HG03095 (cell line): ENCODE measurements at regions not wholly inside any gene's neighbourhood (a gene's known extent, or its start where the extent isn't known, plus 50 kb on each side); places are given as distances from the start of the nearest gene placed in this dataset.

Experiments used
- ATAC-seq: cut with Tn5 transposase; IDR thresholded peaks from one replicate; pipeline ENCODE4 v1.9.1; 2021; ENCODE audit warnings: moderate library complexity; ENCODE audit not compliant: unreplicated experiment

DNA sequence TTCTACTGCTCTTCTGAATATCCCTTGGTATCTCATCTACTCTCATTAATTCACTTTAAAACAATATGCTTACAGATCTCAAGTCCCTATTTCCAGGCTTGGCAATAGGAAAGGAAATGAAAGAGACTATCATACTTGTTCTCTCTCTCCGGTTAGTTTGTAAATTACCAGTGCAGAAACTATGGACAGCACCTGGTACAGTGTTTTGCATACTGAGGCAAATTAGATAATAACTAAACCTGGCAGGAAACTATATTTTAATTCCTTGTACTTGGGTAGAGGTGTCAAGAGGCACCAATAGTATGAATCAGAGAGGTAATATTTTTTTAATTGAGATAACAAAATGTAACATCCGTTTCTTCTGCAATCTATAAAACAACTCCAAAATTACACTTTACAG lies 97.7 kb upstream of the TMEM196 start:
- no peak for ATAC-seq

DNA sequence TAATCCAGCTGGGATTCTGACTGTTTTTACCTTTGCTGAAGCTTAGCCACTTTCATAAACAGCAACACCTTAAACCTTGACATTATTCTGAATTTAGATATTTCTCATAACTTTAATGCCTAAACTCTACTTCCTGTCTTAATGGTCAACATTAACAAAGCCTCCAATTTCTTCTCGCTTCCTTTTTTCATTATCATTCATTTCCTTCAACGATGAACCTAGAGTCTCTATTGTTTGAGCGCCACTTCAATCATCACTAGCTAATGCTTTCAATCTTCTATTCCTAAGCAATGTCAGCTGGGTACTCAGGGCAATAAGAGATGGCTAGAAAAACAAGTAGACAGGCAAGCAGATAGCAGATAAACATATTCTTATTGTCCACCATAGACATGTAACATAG lies 96.6 kb upstream of the TMEM196 start:
- no peak for ATAC-seq

DNA sequence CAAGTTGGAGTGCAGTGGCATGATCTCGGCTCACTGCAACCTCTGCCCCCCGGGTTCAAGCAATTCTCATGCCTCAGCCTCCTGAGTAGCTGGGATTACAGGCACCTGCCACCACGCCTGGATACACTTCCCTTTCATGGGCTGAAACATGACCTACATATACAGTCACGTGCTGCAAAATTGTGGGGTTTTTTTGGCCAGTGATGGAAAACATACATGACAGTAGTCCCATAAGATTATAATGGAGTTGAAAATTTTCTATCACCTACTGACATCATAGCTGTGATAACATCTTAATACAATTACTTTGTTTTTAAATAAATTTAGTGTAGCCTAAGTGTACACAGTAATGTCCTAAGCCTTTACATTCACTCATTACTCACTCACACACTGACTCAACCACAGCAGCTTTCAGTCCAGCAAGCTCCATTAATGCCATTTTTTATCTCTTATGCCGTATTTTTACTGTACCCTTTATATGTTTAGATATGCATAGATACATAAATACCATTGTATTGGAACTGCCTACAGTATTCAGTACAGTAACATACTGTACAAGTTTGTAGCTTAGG lies 79.9 kb upstream of the TMEM196 start:
- ATAC-seq = no peak

DNA sequence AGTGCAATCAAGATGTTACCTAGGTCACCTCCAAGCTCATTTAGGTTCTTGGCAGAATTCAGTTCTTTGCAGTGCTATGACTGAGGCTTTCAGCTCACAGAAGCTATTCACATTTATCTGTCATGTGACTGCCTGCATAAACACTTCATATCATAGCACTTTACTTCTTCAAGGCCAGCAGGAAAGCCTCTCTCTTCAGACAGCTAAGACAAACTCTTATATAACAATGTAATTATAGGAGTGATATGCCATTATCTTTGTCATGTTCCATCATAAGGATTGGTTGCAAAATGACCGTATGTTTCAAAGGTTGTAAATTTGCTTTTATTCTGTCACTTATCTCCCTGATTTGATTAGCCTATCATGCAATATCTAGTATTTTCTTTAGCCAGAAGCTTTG lies 78.8 kb upstream of the TMEM196 start:
- ATAC-seq = no peak

DNA sequence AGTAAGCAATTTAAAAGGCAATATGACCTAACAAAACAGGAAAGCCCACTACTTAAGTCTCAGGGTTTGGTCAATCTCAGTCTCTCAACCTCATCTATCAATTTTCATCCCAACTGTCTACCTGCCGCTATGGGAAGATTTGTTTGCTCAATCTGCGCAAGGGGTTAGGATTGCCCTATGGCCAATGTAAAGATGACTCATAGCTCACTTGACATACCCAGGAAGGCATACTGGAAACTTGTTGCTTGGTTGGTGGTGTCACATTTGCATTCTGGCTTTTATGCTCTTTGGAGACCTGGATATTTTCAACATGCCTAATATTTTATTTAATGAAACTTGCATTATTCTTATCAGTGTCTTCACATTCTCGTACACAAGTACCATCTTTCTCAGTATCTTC lies 78.1 kb upstream of the TMEM196 start:
- no peak for ATAC-seq

DNA sequence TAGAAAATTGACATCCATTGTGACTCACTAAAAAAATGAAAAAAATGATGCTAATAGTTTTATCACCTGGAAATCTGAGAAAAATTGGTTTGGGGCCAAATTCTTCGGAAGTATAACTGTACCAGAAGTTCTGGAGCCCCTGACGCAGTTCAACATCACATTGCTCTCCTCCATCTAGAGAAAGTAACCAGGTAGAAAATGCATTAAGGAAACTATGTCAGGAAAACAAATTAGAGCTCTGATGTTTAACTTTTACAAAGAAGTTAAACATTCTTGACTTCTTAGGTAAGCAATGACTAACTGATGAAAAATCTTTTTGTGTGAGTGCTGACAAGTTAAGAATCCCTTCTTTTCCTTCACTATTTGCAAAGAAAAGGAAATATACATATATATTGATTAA lies 61.1 kb upstream of the TMEM196 start:
- no peak for ATAC-seq

DNA sequence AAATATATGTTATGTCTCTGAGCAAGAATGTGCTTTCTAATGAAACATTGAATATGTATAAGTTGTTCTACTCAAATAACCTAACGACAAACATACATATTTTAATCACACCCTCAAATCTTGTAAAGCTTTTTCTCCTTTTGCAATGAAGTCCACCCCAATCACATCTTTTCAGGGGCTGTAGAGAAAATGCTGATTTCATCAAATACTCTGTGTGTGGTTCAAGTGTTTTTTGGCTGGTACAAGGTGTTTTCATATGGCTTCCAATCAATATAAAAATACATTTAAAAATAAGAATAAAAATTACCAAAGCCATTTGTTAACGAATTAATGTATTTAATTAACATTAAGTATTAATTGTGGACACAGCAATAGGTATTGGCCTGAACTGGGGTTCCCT lies 57.2 kb upstream of the TMEM196 start:
- ATAC-seq = no peak
